ENCODE measurements at regions not wholly inside any gene's neighbourhood (a gene's known extent, or its start where the extent isn't known, plus 50 kb on each side); places are given as distances from the start of the nearest gene placed in this dataset.

DNA sequence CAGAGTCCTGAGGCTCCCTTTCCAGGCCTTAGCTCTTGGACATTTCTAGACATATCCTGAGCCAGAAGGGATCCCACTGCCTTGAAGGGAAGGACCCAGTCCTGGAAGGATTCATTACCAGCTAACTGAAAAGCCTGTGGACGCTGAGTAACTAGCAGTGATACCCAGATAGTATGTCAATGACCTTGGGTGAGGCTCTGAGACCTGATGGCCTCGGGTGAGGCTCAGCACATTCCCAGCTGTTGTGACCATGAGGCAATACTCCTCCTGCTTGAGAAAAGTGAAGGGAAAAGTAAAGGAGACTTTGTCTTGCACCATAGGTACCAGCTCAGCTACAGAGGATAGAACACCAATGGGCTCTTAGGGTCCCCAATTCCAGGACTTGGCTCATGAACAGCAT lies 268.1 kb downstream of the DKK2 start:
- H3K27ac ChIP-seq: no peak overlapping the region
- no peak for TF ChIP-seq ZFX (IDR thresholded peaks at IDR 0.05)
- TF ChIP-seq, protein P1, sequence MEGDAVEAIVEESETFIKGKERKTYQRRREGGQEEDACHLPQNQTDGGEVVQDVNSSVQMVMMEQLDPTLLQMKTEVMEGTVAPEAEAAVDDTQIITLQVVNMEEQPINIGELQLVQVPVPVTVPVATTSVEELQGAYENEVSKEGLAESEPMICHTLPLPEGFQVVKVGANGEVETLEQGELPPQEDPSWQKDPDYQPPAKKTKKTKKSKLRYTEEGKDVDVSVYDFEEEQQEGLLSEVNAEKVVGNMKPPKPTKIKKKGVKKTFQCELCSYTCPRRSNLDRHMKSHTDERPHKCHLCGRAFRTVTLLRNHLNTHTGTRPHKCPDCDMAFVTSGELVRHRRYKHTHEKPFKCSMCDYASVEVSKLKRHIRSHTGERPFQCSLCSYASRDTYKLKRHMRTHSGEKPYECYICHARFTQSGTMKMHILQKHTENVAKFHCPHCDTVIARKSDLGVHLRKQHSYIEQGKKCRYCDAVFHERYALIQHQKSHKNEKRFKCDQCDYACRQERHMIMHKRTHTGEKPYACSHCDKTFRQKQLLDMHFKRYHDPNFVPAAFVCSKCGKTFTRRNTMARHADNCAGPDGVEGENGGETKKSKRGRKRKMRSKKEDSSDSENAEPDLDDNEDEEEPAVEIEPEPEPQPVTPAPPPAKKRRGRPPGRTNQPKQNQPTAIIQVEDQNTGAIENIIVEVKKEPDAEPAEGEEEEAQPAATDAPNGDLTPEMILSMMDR (conservative IDR thresholded peaks at IDR 0.05): no peak

DNA sequence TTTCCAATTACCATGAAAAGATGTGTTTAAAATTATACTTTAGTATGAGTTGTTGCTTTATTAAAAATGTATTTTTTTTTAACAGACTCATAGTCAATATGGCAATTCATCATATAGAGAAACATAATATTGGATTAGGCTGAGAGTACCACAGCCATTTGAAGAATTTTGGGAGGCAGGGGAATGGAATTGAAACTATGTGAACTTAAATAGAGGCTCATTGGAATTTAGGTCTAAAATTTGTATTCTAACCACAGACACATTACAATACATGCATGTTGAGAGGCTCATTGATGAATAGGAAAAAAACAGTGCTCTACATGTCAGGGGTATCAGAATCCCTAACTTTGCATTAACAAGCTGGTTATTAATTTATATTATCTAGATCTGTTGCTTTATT lies 269.6 kb downstream of the DKK2 start:
- H3K27ac ChIP-seq: no peak overlapping the region
- TF ChIP-seq, protein P1 (conservative IDR thresholded peaks at IDR 0.05): no peak
- no peak for TF ChIP-seq ZFX (IDR thresholded peaks at IDR 0.05)

DNA sequence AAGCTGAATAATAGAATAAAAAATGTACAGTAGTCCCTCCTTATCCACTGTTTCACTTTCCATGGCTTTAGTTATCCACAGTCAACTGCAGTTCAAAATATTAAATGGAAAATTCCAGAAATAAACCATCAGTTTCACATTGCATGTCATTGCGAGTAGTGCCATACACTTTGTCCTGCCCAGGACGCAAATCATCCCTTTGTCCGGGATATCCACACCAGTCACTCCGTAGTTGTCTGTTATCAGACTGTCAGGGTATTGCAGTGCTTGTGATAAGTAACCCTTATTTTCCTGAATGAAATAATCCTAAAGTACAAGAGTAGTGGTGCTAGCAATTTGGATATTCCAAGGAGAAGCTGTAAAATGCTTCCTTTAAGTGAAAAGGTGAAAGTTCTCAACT lies 271.3 kb downstream of the DKK2 start:
- H3K27ac ChIP-seq: no peak overlapping the region
- TF ChIP-seq, protein P1 (conservative IDR thresholded peaks at IDR 0.05): no peak
- TF ChIP-seq ZFX (IDR thresholded peaks at IDR 0.05): no peak

DNA sequence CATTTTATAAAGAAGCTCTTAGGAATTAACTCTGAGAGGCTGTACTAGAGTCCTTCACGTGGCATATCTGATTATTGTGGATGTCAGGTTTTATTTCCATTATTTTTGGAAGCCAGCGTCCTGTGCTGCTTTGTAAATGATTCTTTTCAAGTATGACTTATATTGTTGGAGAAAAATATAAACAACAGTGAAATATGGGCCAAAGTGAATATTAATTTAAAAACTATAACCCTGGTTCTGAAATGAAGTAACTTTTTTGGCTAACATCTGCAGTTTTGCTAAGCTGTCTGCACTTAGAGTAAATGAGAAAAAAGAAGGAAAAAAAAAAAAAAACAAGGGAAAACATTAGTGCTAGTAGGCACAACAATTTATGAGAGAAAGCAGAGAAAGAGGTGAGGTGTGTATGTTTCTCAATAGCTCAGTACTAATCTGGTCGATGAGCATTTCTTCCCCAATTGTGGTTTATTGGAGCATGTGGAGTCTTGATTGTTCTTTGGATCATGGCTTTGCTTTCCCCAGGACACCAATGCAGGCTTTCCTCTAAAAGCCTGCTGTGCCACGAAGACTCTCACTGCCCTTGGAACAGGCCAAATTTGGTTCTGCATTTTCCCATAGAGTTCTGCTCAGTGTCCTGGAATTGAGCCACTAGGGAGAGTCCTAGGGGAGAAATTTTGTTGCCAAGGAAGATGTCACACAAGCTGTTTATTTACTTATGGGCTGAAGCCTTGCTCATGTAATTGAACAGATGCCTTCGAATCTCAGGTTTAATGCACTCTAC lies 273.3 kb downstream of the DKK2 start:
- TF ChIP-seq, protein P1 (conservative IDR thresholded peaks at IDR 0.05): no peak
- H3K27ac ChIP-seq: no peak overlapping the region

DNA sequence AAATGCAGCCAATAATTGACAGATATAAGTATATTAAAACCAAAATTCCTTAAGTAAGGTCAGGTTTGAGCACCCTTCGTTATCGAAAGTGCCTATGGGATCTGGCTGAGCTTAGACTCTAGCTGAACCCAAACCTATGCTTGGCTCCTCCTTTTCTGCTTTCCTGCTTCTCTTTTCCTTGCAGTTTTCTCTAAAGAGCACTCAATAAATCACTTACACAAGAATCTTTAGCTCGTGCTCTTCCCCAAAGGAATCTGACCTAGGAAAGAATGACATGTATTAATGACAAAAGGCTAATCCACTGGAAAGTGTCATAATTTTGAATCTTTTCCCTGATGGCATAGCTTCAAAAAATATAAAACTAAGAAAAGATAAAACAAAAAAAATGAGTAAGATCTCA lies 282.7 kb downstream of the DKK2 start:
- TF ChIP-seq ZFX (IDR thresholded peaks at IDR 0.05): no peak
- TF ChIP-seq, protein P1 (conservative IDR thresholded peaks at IDR 0.05): no peak

DNA sequence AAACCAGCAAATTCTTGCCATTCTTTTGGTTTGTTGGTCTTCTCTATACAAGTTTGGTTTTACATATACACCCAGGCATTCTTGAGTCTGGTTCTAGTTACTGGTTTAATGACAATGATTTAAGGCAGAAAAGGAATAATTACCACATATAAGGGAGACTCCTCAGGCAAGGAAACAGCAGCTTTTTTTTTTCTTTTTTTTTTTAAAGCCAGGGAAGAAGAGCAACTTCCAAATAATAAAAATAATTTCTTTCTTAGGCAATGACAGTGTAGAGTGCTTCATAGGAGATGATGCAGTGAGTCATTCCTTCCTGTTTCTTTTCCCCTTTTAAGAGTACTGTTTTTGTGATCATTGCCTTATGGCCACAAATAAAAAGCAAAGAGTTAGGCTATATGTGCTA lies 289.7 kb downstream of the DKK2 start:
- no peak overlapping the region for H3K27ac ChIP-seq
- TF ChIP-seq ZFX (IDR thresholded peaks at IDR 0.05): no peak
- TF ChIP-seq, protein P1 (conservative IDR thresholded peaks at IDR 0.05): no peak

More for the DNA sequence above, 282.7 kb downstream of the DKK2 start:
- no peak overlapping the region for H3K27ac ChIP-seq

DNA sequence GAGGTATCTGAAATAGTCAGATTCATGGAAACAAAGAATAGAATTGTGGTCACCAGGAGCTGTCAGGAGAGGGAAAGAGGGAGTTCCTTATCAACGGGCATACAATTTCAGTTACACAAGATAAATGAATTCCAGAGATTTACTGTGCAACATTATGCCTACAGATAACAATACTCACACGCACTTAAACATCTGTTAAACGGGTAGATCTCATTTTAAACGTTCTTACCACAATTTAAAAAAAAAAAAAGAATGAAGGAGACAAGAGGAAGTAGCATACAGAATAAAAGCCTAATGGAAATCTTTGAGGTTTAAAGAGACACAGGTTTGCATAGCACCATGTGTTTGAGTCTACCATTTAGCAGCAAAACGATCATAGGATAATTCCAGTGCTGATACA lies 298.0 kb downstream of the DKK2 start:
- TF ChIP-seq ZFX (IDR thresholded peaks at IDR 0.05): no peak
- TF ChIP-seq, protein P1 (conservative IDR thresholded peaks at IDR 0.05): no peak

More for the DNA sequence above, 298.0 kb downstream of the DKK2 start:
- no peak overlapping the region for H3K27ac ChIP-seq
